K562 (cell line): ENCODE measurements at regions not wholly inside any gene's neighbourhood (a gene's known extent, or its start where the extent isn't known, plus 50 kb on each side); places are given as distances from the start of the nearest gene placed in this dataset.

Experiments used
- BRF2 ChIP-seq: IDR thresholded peaks from 3 replicates; pipeline ENCODE4 v1.6.1; 2011; ENCODE audit warnings: borderline replicate concordance, mild to moderate bottlenecking; ENCODE audit not compliant: insufficient read length, insufficient read depth
- FOXA3 ChIP-seq, 2 experiments: fragments of 450-650 bp in 1 of 2; sonication (generic) in 1 of 2; formaldehyde crosslinking; IDR thresholded peaks in 1 of 2; conservative IDR thresholded peaks in 1 of 2; 2 replicates each; pipeline versions ENCODE4 v1.4.0 to v1.8.0; 2020 to 2022; ENCODE audit warnings: mild to moderate bottlenecking in 2 of 2, missing genetic modification reagents in 1 of 2
- GTF2A2 ChIP-seq: IDR thresholded peaks from 2 replicates; pipeline ENCODE4 v1.6.1; 2016; ENCODE audit warnings: mild to moderate bottlenecking, missing genetic modification characterization, missing compliant biosample characterization
- ZBTB26 ChIP-seq: fragments of 450-650 bp; formaldehyde crosslinking; IDR thresholded peaks from 2 replicates; pipeline ENCODE4 v1.4.0; 2022; ENCODE audit warnings: missing genetic modification characterization
- ZC3H4 ChIP-seq: sonication (generic); formaldehyde crosslinking; IDR thresholded peaks from 2 replicates; pipeline ENCODE4 v1.9.0; 2021; ENCODE audit warnings: missing genetic modification reagents, borderline replicate concordance
- TF ChIP-seq, protein P1 (sequence below): fragments of 450-650 bp; IDR thresholded peaks from 2 replicates; pipeline ENCODE4 v1.6.1; 2018; ENCODE audit warnings: mild to moderate bottlenecking, low read depth; ENCODE audit not compliant: partially characterized antibody
- TF ChIP-seq, protein P2 (sequence below): fragments of 250-450 bp; sonication (Bioruptor Pico); IDR thresholded peaks from 2 replicates; pipeline ENCODE4 v1.5.0; 2020; ENCODE audit warnings: mild to moderate bottlenecking, borderline replicate concordance

DNA sequence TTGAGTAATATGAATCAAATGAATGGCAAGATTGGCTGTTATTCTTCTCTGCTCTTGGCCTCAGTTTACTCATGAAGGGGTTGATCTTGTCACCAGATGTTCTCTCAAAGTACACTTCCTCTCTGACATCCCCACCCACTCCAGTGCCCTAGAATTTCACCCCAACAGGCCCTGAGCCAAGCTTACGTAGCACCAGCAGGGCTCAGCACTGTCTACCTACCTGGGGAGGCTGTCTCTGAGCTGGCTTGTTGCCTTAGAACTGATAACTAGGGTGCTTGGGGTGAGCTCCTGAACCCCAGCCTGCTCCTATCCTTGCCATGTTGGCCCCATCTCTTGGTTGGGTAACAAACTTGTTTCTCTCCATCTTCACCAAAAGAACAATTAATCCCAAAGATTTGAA is 159.1 kb upstream of the USP24 start (continued):
- TF ChIP-seq BRF2: no peak
- TF ChIP-seq, protein P1, sequence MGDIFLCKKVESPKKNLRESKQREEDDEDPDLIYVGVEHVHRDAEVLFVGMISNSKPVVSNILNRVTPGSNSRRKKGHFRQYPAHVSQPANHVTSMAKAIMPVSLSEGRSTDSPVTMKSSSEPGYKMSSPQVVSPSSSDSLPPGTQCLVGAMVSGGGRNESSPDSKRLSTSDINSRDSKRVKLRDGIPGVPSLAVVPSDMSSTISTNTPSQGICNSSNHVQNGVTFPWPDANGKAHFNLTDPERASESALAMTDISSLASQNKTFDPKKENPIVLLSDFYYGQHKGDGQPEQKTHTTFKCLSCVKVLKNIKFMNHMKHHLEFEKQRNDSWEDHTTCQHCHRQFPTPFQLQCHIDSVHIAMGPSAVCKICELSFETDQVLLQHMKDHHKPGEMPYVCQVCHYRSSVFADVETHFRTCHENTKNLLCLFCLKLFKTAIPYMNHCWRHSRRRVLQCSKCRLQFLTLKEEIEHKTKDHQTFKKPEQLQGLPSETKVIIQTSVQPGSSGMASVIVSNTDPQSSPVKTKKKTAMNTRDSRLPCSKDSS: no peak
- TF ChIP-seq, protein P2, sequence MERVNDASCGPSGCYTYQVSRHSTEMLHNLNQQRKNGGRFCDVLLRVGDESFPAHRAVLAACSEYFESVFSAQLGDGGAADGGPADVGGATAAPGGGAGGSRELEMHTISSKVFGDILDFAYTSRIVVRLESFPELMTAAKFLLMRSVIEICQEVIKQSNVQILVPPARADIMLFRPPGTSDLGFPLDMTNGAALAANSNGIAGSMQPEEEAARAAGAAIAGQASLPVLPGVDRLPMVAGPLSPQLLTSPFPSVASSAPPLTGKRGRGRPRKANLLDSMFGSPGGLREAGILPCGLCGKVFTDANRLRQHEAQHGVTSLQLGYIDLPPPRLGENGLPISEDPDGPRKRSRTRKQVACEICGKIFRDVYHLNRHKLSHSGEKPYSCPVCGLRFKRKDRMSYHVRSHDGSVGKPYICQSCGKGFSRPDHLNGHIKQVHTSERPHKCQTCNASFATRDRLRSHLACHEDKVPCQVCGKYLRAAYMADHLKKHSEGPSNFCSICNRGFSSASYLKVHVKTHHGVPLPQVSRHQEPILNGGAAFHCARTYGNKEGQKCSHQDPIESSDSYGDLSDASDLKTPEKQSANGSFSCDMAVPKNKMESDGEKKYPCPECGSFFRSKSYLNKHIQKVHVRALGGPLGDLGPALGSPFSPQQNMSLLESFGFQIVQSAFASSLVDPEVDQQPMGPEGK: no peak
- no peak for TF ChIP-seq ZC3H4 (CRISPR knock-in tag)
- TF ChIP-seq FOXA3 (CRISPR knock-in tag; conservative IDR thresholded peaks at IDR 0.05 in 1 of 2, IDR thresholded peaks at IDR 0.05 in 1 of 2): no peak
- TF ChIP-seq ZBTB26: no peak
- no peak for TF ChIP-seq GTF2A2 (tag)
